ENCODE measurements at regions not wholly inside any gene's neighbourhood (a gene's known extent, or its start where the extent isn't known, plus 50 kb on each side); places are given as distances from the start of the nearest gene placed in this dataset.

- TF ChIP-seq CTCF (IDR thresholded peaks at IDR 0.05 in 8 of 11, conservative IDR thresholded peaks at IDR 0.05 in 3 of 11) (no peak), POLR2A (IDR thresholded peaks at IDR 0.05) (no peak)
Measured at GRCh38 chr2:498493-499178, 178.6 kb downstream of the TMEM18 start.

Measured in spleen (tissue), 7 donors.